MCF 10A (cell line): ENCODE measurements at regions not wholly inside any gene's neighbourhood (a gene's known extent, or its start where the extent isn't known, plus 50 kb on each side); places are given as distances from the start of the nearest gene placed in this dataset.

Experiments used
- BruUV-seq: library from RNA; stranded (reverse); fragments of 400-500 nt; replicated peaks from 2 replicates; lab custom pipeline; 2021; lab: Mats Ljungman, UMichigan
- CTCF ChIA-PET: fragments of 300-600 bp; sonication (Branson Sonifier 250); formaldehyde crosslinking; extraction: SDS; loops from one replicate; lab custom pipeline; 2021; ENCODE audit warnings: antibody characterized with exemption, inconsistent platforms; lab: Yijun Ruan, JAX
- POLR2A ChIA-PET: fragments of 300-600, 350-650 bp; sonication (Branson Sonifier 250); formaldehyde crosslinking; extraction: SDS; loops from one replicate; lab custom pipeline; 2020; ENCODE audit warnings: antibody characterized with exemption, inconsistent platforms; lab: Yijun Ruan, JAX
- DNase-seq: peaks from one replicate; pipeline ENCODE4 v3.0.0-alpha.2; 2018; ENCODE audit not compliant: unreplicated experiment
- H3K27ac Mint-ChIP-seq: one replicate; pipeline ENCODE4 v1.8.0; 2022; ENCODE audit warnings: mild to moderate bottlenecking, low read depth, mixed read lengths; ENCODE audit not compliant: unreplicated experiment
- H3K27me3 Mint-ChIP-seq: one replicate; pipeline ENCODE4 v1.8.0; 2022; ENCODE audit warnings: mixed read lengths; ENCODE audit not compliant: insufficient read depth, unreplicated experiment
- H3K36me3 Mint-ChIP-seq: one replicate; pipeline ENCODE4 v1.8.0; 2022; ENCODE audit warnings: mild to moderate bottlenecking, moderate library complexity, mixed read lengths; ENCODE audit not compliant: insufficient read depth, unreplicated experiment
- H3K4me1 Mint-ChIP-seq: one replicate; pipeline ENCODE4 v1.8.0; 2022; ENCODE audit warnings: mixed read lengths; ENCODE audit not compliant: insufficient read depth, unreplicated experiment
- H3K4me3 Mint-ChIP-seq: one replicate; pipeline ENCODE4 v1.8.0; 2022; ENCODE audit warnings: mild to moderate bottlenecking, moderate library complexity, mixed read lengths; ENCODE audit not compliant: unreplicated experiment
- H3K9me3 Mint-ChIP-seq: one replicate; pipeline ENCODE4 v1.8.0; 2022; ENCODE audit warnings: mixed read lengths; ENCODE audit not compliant: unreplicated experiment
- intact Hi-C: fragments of 100-400 bp; cut with micrococcal nuclease; formaldehyde crosslinking; loops from 2 replicates; pipeline ENCODE4 v1.14.1; 2022
- TF ChIP-seq, protein P1 (sequence below): fragments of 200-600 bp; IDR thresholded peaks from one replicate; pipeline ENCODE4 v1.8.0; 2022; ENCODE audit warnings: antibody characterized with exemption, mild to moderate bottlenecking; ENCODE audit not compliant: unreplicated experiment

DNA sequence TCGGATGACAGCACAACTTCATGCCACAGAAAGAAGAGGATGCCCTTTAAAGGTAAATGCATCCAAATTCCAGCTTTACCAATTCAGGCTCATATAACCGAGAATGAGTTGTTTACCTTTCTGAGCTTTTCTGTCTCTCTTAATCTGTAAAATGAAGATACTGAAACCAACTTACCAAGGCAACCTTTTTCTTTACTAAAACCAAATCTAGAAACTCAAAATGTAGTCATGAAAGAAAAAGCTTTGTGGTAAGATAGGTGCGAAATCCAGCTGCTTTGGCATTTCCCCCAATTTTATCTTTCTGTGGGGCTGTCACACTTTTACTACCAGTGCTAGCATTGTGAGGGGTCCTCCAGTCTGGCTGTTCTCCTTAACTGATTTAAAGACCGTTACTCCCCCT is 240.4 kb downstream of the IKZF2 start:
- BruUV-seq = no TSS peak
- ChIA-PET POLR2A (interaction anchor here (1.6 to 2.7 kb wide), 2 partner anchors 29 to 240 kb away, joined by 5 to 7 read pairs; partner anchors contain the start of gene IKZF2), CTCF (interaction anchor here (0.6 kb wide), 2 partner anchors 18 to 1878 kb away, joined by 3 read pairs; no protein-coding TSS in a partner anchor)
- peaks cover 9% of the 10 kb centered on the region for H3K36me3 Mint-ChIP-seq
- TF ChIP-seq, protein P1, sequence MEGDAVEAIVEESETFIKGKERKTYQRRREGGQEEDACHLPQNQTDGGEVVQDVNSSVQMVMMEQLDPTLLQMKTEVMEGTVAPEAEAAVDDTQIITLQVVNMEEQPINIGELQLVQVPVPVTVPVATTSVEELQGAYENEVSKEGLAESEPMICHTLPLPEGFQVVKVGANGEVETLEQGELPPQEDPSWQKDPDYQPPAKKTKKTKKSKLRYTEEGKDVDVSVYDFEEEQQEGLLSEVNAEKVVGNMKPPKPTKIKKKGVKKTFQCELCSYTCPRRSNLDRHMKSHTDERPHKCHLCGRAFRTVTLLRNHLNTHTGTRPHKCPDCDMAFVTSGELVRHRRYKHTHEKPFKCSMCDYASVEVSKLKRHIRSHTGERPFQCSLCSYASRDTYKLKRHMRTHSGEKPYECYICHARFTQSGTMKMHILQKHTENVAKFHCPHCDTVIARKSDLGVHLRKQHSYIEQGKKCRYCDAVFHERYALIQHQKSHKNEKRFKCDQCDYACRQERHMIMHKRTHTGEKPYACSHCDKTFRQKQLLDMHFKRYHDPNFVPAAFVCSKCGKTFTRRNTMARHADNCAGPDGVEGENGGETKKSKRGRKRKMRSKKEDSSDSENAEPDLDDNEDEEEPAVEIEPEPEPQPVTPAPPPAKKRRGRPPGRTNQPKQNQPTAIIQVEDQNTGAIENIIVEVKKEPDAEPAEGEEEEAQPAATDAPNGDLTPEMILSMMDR = no peak
- no peak overlapping the region for H3K4me3 Mint-ChIP-seq
- peak overlapping the region; percentile 97 for H3K27ac Mint-ChIP-seq
- no peaks in the 10 kb centered on the region for H3K9me3 Mint-ChIP-seq
- intact Hi-C loops = no loop called here
- H3K27me3 Mint-ChIP-seq = no peaks in the 10 kb centered on the region
- peaks cover 38% of the 10 kb centered on the region for H3K4me1 Mint-ChIP-seq
- DNase-seq = no peak

DNA sequence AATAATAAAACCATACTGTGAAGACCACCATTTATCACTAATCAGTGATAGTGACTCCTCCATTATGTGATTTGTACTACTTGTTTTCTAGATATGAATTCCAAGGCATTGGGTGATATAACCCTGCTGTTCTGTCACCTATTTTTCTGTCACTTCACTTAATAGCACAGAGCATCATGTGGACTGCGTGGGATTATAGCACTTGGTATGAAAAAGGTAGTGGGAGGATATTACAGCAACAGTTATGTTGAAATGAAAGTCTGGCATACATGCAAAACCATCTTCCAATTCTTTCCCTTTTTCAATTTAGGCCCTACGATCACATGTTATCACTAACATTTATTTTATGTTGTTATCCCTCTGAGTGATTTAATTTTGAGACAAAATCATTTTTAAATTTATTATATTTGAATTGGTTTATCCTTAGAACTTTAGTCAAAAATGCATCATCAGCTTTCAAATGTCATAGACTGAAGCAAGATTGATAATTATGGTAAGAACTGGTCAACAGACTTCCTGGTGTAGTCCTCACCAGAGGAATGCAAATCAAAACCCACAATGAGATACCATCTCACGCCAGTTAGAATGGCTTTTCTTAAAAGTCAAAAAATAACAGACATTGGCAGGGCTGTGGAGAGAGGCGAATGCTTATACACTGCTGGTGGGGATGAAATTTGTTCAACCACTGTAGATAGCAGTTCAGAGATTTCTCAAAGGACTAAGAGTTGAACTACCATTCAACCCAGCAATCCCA is 242.6 kb downstream of the IKZF2 start:
- peak overlapping the region; percentile 19 for H3K27ac Mint-ChIP-seq
- H3K4me1 Mint-ChIP-seq = peaks cover 45% of the 10 kb centered on the region
- ChIA-PET POLR2A (interaction anchor here (0.6 to 0.7 kb wide), 2 partner anchors 171 to 244 kb away, joined by 3 read pairs; no protein-coding TSS in a partner anchor), CTCF (interaction anchor here (0.6 to 1.7 kb wide), 2 partner anchors 17 to 1093 kb away, joined by 3 to 7 read pairs; no protein-coding TSS in a partner anchor)
- H3K4me3 Mint-ChIP-seq = no peak overlapping the region
- intact Hi-C loops = no loop called here
- no peaks in the 10 kb centered on the region for H3K9me3 Mint-ChIP-seq
- DNase-seq = no peak
- H3K27me3 Mint-ChIP-seq = no peaks in the 10 kb centered on the region
- H3K36me3 Mint-ChIP-seq = peaks cover 9% of the 10 kb centered on the region
- TF ChIP-seq, protein P1 = no peak
- no TSS peak for BruUV-seq

GRCh38 chr2:212908031-212908430 is 243.4 kb downstream of the IKZF2 start:
- H3K27ac Mint-ChIP-seq = peak overlapping the region; percentile 19
- DNase-seq = no peak
- ChIA-PET POLR2A (interaction anchor here (0.6 to 1.2 kb wide), 2 partner anchors 92 to 237 kb away, joined by 3 read pairs; no protein-coding TSS in a partner anchor), CTCF (no interaction called here)
- no TSS peak for BruUV-seq
- H3K4me3 Mint-ChIP-seq = no peak overlapping the region
- no peaks in the 10 kb centered on the region for H3K27me3 Mint-ChIP-seq
- TF ChIP-seq, protein P1 = no peak
- intact Hi-C loops = no loop called here
- H3K36me3 Mint-ChIP-seq = peaks cover 9% of the 10 kb centered on the region
- H3K4me1 Mint-ChIP-seq = peaks cover 36% of the 10 kb centered on the region
- H3K9me3 Mint-ChIP-seq = no peaks in the 10 kb centered on the region

GRCh38 chr2:212906620-212907019 is 244.8 kb downstream of the IKZF2 start:
- DNase-seq = no peak
- Mint-ChIP-seq H3K27ac (peak overlapping the region; percentile 96), H3K4me3 (no peak overlapping the region), H3K9me3 (no peaks in the 10 kb centered on the region), H3K27me3 (no peaks in the 10 kb centered on the region), H3K36me3 (peaks cover 8% of the 10 kb centered on the region), H3K4me1 (peaks cover 32% of the 10 kb centered on the region)
- POLR2A ChIA-PET = interaction anchor here (0.8 to 1.8 kb wide), 8 partner anchors 7 to 246 kb away, joined by 3 to 7 read pairs (median 4); partner anchors contain the start of gene IKZF2
- TF ChIP-seq, protein P1 = no peak
- intact Hi-C loops = no loop called here
- CTCF ChIA-PET = interaction anchor here (0.6 to 1.6 kb wide), 2 partner anchors 15 to 42 kb away, joined by 3 to 10 read pairs; no protein-coding TSS in a partner anchor
- no TSS peak for BruUV-seq
